ENCODE measurements at regions not wholly inside any gene's neighbourhood (a gene's known extent, or its start where the extent isn't known, plus 50 kb on each side); places are given as distances from the start of the nearest gene placed in this dataset.
A peak's percentile ranks its signal among the peaks of the same experiment; 100 is the strongest.
"Not testable (repeated sequence)": the region's sequence is repeated elsewhere in the genome, so short reads cannot be mapped to it uniquely, and the experiment has no call there.

GRCh38 chr3:87101861-87102625 is 111.1 kb upstream of the VGLL3 start:
- no peak for DNase-seq (ENCODE audit: low spot score)

- DNase-seq (ENCODE audit: low spot score): not testable (repeated sequence)
These were observed 106.8 kb upstream of the VGLL3 start for GRCh38 chr3:87097733-87098132.

DNA sequence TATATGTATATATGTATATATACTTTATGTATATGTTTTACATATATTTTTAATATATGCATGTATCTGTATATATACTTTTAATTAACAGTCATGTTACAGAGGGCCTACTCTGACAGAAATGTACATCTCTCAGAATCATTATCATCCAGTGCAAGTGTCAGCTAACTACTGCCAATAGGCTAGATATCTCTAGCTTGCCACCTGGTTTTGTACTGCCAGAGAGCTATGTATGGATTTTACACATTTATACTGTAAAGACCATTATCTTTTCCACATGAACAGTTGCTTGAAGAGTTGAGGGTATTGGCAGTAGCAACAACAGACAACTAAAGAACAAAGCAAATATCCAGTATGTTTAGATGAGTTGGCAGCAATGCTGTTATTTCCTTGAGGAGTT is 99.7 kb upstream of the VGLL3 start:
- DNase-seq (ENCODE audit: low spot score): no peak

- DNase-seq (ENCODE audit: low spot score): no peak
These were observed 98.3 kb upstream of the VGLL3 start for GRCh38 chr3:87088993-87089841.

DNA sequence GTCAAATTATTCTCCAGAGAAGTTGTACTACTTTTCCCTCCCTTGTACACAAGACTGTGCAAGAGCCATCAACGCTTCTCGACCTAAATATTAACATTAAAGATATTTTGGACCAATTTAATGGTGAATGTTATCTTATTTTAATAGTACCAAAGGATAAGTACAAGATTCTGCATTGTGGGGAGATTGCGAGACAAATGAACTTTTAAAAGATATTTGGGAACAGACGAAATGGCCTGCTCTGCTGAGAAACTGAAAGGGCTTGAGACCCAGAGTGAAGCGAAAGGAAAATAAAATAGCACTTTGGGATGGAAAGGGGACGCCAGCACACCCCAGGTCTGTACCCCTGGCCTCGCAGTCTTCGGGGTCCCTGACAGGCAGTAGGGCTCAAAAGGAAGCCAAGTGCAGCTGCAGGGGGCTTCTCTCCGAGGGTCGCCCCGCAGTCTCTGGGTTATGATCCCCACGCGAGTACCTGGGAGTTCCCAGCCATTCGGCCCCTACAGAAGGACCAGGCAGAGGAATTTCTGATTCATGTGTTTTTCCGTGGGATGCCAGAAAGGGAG is 97.6 kb upstream of the VGLL3 start:
- no peak for DNase-seq (ENCODE audit: low spot score)

GRCh38 chr3:87084868-87085267 is 93.9 kb upstream of the VGLL3 start:
- DNase-seq (ENCODE audit: low spot score): no peak

DNA sequence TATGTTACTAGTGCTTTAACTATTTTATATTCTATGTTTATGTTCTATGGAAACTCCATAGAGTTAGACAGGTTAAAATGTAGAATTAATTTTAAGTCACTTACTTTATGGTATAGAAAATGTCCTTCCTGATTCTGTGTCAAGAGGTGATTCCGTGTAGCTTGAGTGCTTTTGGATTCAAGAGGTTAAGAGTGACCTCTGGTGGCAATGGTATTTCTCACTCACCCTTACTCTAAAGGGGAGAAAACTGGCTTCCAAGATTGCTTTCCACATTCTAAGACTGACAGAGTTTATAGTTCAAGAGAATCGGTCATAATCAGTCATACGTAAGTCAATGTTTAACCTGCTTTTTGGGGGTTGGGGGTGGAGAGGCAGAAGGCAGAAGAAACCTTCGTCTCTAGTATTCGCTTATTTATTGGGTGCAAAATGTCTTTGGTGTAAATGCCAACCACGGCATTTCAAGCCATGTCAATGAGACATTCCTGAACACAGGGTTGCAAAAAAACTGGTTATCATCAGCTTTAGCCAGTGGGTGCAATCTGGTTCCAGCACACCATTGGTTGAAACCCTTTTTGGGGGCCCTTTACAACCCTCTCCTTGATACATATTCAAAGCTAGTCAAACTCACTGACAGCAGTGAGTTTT is 92.0 kb upstream of the VGLL3 start:
- peak; percentile 63 for DNase-seq (ENCODE audit: low spot score)

DNA sequence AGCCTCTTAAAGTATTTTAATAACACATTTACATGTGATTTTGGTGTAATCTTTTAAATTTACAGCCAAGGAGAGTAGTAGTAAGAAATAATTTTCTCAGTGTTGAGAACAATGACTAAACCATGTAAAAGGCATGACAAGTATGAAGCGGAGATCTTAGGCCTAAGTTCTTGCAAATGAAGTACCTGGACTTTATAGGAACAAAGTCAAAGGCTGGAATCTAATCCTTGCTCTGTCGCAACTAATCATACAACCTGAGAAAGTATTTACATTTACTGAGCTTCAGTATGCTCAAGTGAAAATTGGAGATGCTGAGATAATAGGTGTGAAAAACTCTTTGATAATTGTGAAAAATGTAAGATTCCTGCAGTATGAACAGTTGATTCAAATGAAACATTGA is 86.4 kb upstream of the VGLL3 start:
- no peak for DNase-seq (ENCODE audit: low spot score)

- no peak for DNase-seq (ENCODE audit: low spot score)
These were observed 86.0 kb upstream of the VGLL3 start for GRCh38 chr3:87076946-87077345.

DNA sequence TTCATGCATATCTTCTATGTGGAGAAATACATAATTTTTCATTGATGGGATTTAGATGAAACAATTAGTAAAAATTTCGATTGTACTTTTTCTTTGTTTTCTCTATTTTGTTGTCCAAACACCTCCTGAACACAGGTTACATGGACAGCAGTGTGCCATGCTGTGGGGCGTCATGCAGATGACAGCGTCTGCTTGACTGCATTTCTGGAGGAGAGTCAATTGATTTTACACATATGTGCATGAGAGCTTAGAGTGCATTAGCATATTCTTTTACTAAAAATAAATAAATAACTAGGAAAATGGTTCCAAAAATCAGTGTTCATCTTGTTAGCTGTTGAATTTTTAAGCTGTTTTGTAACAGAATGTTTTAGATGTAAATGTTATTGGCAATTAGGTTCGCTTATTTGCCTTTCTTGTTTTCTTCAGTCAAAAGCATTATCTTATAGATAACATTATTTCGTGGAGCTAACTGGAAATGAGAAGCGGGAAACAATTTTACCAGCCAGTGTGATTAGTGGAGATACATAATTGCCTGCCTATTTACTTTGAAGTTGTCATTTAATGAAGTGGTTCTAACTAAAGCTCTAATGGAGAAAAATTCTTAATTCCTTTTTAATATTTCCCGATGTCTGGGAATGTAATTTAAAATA is 82.7 kb upstream of the VGLL3 start:
- DNase-seq (ENCODE audit: low spot score): no peak

GRCh38 chr3:87072446-87072845 is 81.5 kb upstream of the VGLL3 start:
- DNase-seq (ENCODE audit: low spot score): no peak

DNA sequence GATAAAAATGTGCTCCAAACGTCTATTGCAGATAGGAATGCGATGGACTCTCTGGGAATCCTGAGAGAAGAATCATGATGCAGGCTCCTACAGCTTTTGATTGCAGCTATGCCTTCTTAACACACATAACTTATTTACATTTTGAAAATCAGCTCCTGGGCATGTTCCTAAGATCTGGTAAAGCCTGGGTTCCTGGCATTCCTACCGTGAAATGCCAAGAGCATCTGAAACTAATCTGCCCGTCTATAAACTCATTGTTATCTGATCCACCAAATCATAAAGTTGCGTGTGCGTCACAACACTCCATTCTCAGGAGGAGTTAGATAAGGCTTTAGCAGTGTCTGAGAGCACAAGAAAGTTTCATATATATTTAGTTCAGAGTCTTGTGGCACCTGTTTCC is 79.0 kb upstream of the VGLL3 start:
- DNase-seq (ENCODE audit: low spot score): no peak

- DNase-seq (ENCODE audit: low spot score): no peak
These were observed 78.1 kb upstream of the VGLL3 start for GRCh38 chr3:87069021-87069420.

GRCh38 chr3:87062685-87063084 is 71.7 kb upstream of the VGLL3 start:
- no peak for DNase-seq (ENCODE audit: low spot score)

GRCh38 chr3:87057474-87057873 is 66.5 kb upstream of the VGLL3 start:
- DNase-seq (ENCODE audit: low spot score): no peak

DNA sequence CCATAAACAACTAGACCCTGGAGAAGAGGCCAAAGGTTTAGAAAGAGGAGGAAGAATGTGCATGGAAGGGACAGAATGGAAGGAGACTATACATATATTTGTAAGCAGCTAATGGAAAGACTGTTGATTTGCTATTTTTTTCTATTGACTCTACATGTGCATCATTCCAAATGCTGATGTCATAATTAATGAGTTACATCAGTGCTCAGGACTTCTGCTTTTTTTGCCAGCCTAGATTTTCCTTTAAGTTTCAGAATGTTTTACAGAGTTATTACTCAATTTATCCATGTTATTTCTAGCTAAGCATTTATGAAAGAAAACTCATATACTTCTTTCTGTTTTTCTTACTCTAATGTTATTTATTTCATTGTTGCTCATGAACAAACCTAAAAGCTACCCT is 62.6 kb upstream of the VGLL3 start:
- no peak for DNase-seq (ENCODE audit: low spot score)

GRCh38 chr3:87052499-87053260 is 61.7 kb upstream of the VGLL3 start:
- DNase-seq (ENCODE audit: low spot score): no peak

DNA sequence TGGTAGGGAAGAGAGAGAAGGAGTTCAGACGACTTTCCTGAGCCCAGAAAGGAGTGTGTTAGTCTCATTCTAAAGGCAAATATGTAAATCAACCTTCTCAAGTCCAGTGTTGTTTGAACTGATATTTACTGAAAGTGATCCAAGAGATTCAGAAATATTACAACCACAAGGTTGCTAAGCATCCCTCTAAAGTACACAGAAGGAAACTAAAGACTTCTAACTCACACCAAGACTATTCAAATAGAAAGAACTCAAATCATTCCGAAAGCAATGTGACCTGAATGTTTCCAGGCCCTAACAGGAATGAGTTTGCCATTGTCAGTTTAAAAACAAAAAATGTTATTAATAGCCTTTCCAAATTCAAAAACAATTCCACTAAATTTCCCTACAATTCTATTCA is 56.9 kb upstream of the VGLL3 start:
- DNase-seq (ENCODE audit: low spot score): no peak

DNA sequence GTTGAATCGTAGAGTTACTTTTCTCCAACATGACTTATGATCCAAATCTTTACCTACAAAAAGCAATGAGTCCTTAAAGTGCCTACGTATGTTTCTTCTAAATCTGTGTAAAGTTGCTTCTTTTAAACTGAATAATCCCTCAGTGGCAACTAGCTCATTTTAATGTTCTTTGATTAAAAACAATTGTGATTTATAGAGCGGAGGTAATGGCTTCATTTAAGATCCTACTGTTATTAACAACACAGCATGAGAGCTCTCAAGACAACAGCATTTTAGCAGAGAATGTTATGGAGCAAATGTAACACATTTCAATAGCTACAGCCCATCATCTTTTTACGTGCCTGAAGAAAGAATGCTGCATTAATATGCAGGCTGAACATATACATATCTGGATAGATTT is 55.3 kb upstream of the VGLL3 start:
- no peak for DNase-seq (ENCODE audit: low spot score)

DNA sequence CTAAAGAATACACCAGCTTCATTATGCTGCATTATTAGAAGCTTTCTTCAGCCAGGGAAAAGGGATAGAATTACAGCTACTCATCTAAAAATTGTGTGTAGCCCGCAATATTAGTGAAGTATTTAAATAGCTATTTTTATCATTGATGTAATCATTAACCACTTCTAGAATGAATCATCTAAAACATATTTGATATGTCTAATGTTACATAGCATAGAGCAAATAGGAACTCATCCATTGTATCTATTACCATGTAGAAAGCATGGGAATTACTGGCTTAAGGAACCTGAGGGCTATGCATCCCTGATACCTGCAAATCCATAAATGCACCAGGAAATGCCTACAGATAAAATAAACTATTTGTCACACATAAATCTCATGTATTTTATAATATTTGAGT is 54.5 kb upstream of the VGLL3 start:
- DNase-seq (ENCODE audit: low spot score): no peak

DNA sequence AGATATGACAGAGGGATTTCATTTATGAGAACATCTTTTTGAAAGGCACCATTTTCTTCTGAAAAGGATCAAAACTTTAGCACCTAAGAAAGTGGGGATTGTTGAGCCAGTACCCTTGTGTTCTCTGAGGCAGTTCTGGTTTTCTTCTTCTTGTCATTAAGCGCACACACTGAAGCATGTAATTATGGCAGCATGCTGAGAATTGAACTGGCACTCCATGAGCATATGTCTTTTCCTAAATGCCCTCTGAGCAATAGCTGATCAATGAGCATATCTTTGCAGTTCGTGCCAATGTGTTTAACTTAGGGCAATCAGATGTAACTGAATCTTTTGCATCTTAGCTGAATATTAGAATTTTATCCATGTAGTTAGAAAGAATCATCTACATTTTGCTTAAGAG is 53.9 kb upstream of the VGLL3 start:
- DNase-seq (ENCODE audit: low spot score): no peak
